ENCODE measurements at regions not wholly inside any gene's neighbourhood (a gene's known extent, or its start where the extent isn't known, plus 50 kb on each side); places are given as distances from the start of the nearest gene placed in this dataset.

GRCh38 chrX:120781403-120781802 lies 94.3 kb downstream of the CT47B1 start:
- Histone ChIP-seq H3K36me3 (no peaks in the 10 kb centered on the region), H3K9ac (no peak overlapping the region), H3K4me1 (no peaks in the 10 kb centered on the region), H3K4me3 (no peak overlapping the region), H4K20me1 (no peaks in the 10 kb centered on the region), H3K9me3 (peaks cover 3% of the 10 kb centered on the region; the same call in 1 of the 2 replicates), H3K4me2 (no peak overlapping the region), H3K27ac (no peak overlapping the region), H3K27me3 (no peaks in the 10 kb centered on the region)
- TF ChIP-seq Cebpa-rat (IDR thresholded peaks at IDR 0.05): no peak

- Histone ChIP-seq H3K27ac (no peak overlapping the region), H3K9ac (no peak overlapping the region), H3K36me3 (no peaks in the 10 kb centered on the region), H3K4me2 (no peak overlapping the region), H3K27me3 (no peaks in the 10 kb centered on the region), H3K9me3 (peaks cover 3% of the 10 kb centered on the region; the same call in 1 of the 2 replicates), H3K4me3 (no peak overlapping the region), H4K20me1 (no peaks in the 10 kb centered on the region), H3K4me1 (peaks cover 17% of the 10 kb centered on the region)
- TF ChIP-seq Cebpa-rat (IDR thresholded peaks at IDR 0.05): no peak
Observed at GRCh38 chrX:120775959-120776358, 99.7 kb downstream of the CT47B1 start.

GRCh38 chrX:120774606-120775005 lies 101.1 kb downstream of the CT47B1 start:
- Histone ChIP-seq H3K4me3 (no peak overlapping the region), H3K9ac (no peak overlapping the region), H3K36me3 (no peaks in the 10 kb centered on the region), H3K4me1 (peaks cover 18% of the 10 kb centered on the region), H3K9me3 (peaks cover 3% of the 10 kb centered on the region; the same call in 1 of the 2 replicates), H3K27me3 (no peaks in the 10 kb centered on the region), H3K4me2 (no peak overlapping the region), H3K27ac (no peak overlapping the region), H4K20me1 (no peaks in the 10 kb centered on the region)
- no peak for TF ChIP-seq Cebpa-rat (IDR thresholded peaks at IDR 0.05)

GRCh38 chrX:120773801-120774200 lies 101.9 kb downstream of the CT47B1 start:
- Histone ChIP-seq H3K9me3 (peaks cover 3% of the 10 kb centered on the region; the same call in 1 of the 2 replicates), H3K9ac (no peak overlapping the region), H4K20me1 (no peaks in the 10 kb centered on the region), H3K4me2 (no peak overlapping the region), H3K4me1 (peaks cover 18% of the 10 kb centered on the region), H3K36me3 (no peaks in the 10 kb centered on the region), H3K27ac (no peak overlapping the region), H3K4me3 (no peak overlapping the region), H3K27me3 (no peaks in the 10 kb centered on the region)
- no peak for TF ChIP-seq Cebpa-rat (IDR thresholded peaks at IDR 0.05)

- Histone ChIP-seq H4K20me1 (no peaks in the 10 kb centered on the region), H3K36me3 (no peaks in the 10 kb centered on the region), H3K9ac (no peak overlapping the region), H3K4me3 (no peak overlapping the region), H3K9me3 (no peaks in the 10 kb centered on the region), H3K27me3 (no peaks in the 10 kb centered on the region), H3K4me1 (peaks cover 18% of the 10 kb centered on the region), H3K27ac (no peak overlapping the region), H3K4me2 (no peak overlapping the region)
- TF ChIP-seq Cebpa-rat (IDR thresholded peaks at IDR 0.05): no peak
Observed at GRCh38 chrX:120769576-120770341, 105.9 kb downstream of the CT47B1 start.

GRCh38 chrX:120768681-120769080 lies 107.0 kb downstream of the CT47B1 start:
- Histone ChIP-seq H3K4me3 (no peak overlapping the region), H3K9me3 (no peaks in the 10 kb centered on the region), H3K4me2 (no peak overlapping the region), H3K36me3 (no peaks in the 10 kb centered on the region), H4K20me1 (no peaks in the 10 kb centered on the region), H3K27ac (no peak overlapping the region), H3K4me1 (peaks cover 18% of the 10 kb centered on the region), H3K27me3 (no peaks in the 10 kb centered on the region), H3K9ac (no peak overlapping the region)
- no peak for TF ChIP-seq Cebpa-rat (IDR thresholded peaks at IDR 0.05)

GRCh38 chrX:120768254-120768653 lies 107.4 kb downstream of the CT47B1 start:
- Histone ChIP-seq H3K9me3 (no peaks in the 10 kb centered on the region), H3K4me1 (peaks cover 18% of the 10 kb centered on the region), H3K27ac (no peak overlapping the region), H3K9ac (no peak overlapping the region), H4K20me1 (no peaks in the 10 kb centered on the region), H3K36me3 (no peaks in the 10 kb centered on the region), H3K4me3 (no peak overlapping the region), H3K27me3 (no peaks in the 10 kb centered on the region), H3K4me2 (no peak overlapping the region)
- TF ChIP-seq Cebpa-rat (IDR thresholded peaks at IDR 0.05): no peak

- H3K27ac ChIP-seq: no peak overlapping the region
Observed at GRCh38 chrX:120763269-120763668, 112.4 kb downstream of the CT47B1 start.

GRCh38 chrX:120761810-120762209 lies 113.9 kb downstream of the CT47B1 start:
- H3K9ac ChIP-seq: no peak overlapping the region
- H3K4me1 ChIP-seq: peaks cover 6% of the 10 kb centered on the region; the same call in 1 of the 2 replicates
- no peak overlapping the region for H3K4me3 ChIP-seq
- H4K20me1 ChIP-seq: no peaks in the 10 kb centered on the region
- no peak overlapping the region for H3K27ac ChIP-seq
- H3K9me3 ChIP-seq: no peaks in the 10 kb centered on the region
- no peaks in the 10 kb centered on the region for H3K27me3 ChIP-seq
- no peak overlapping the region for H3K4me2 ChIP-seq
- H3K36me3 ChIP-seq: no peaks in the 10 kb centered on the region
- no peak for TF ChIP-seq Cebpa-rat (IDR thresholded peaks at IDR 0.05)

More at GRCh38 chrX:120763269-120763668, 112.4 kb downstream of the CT47B1 start:
- Histone ChIP-seq H3K4me3 (no peak overlapping the region), H3K4me2 (no peak overlapping the region), H3K36me3 (no peaks in the 10 kb centered on the region), H3K27me3 (no peaks in the 10 kb centered on the region), H3K9me3 (no peaks in the 10 kb centered on the region), H3K9ac (no peak overlapping the region), H4K20me1 (no peaks in the 10 kb centered on the region), H3K4me1 (peaks cover 6% of the 10 kb centered on the region; the same call in 1 of the 2 replicates)
- TF ChIP-seq Cebpa-rat (IDR thresholded peaks at IDR 0.05): no peak

GRCh38 chrX:120759685-120760084 lies 116.0 kb downstream of the CT47B1 start:
- H3K4me1 ChIP-seq: peaks cover 19% of the 10 kb centered on the region
- H3K4me3 ChIP-seq: no peak overlapping the region
- TF ChIP-seq Cebpa-rat (IDR thresholded peaks at IDR 0.05): no peak
- H3K9me3 ChIP-seq: no peaks in the 10 kb centered on the region
- no peak overlapping the region for H3K9ac ChIP-seq
- no peaks in the 10 kb centered on the region for H4K20me1 ChIP-seq
- H3K4me2 ChIP-seq: no peak overlapping the region
- H3K36me3 ChIP-seq: no peaks in the 10 kb centered on the region
- H3K27me3 ChIP-seq: no peaks in the 10 kb centered on the region
- no peak overlapping the region for H3K27ac ChIP-seq

Measured in BLaER1 (cell line).